Spleen (tissue), 7 donors: ENCODE measurements at regions not wholly inside any gene's neighbourhood (a gene's known extent, or its start where the extent isn't known, plus 50 kb on each side); places are given as distances from the start of the nearest gene placed in this dataset.
"Not testable (repeated sequence)": the region's sequence is repeated elsewhere in the genome, so short reads cannot be mapped to it uniquely, and the experiment has no call there.

Source experiments
- CTCF ChIP-seq, 11 experiments: fragments of 200-600 bp in 7 of 11; fragments of 450-650 bp in 4 of 11; sonication (generic) in 4 of 11; IDR thresholded peaks in 8 of 11; conservative IDR thresholded peaks in 3 of 11; 1 replicate in 7 of 11; 2 replicates in 4 of 11; pipeline versions ENCODE4 v1.4.0 to v1.8.0; 2016 to 2021; ENCODE audit warnings: antibody characterized with exemption in 11 of 11, inconsistent platforms in 4 of 11, mild to moderate bottlenecking in 1 of 11
- POLR2A ChIP-seq, 3 donors: fragments of 450-650 bp; IDR thresholded peaks; one replicate each; pipeline ENCODE4 v1.5.1; 2017; ENCODE audit warnings: antibody characterized with exemption in 3 of 3, mild to moderate bottlenecking in 1 of 3
- donor health status: DM: no; HTN: no; CAD: no; lungs with moderate emphysema.
- donor health status: DM: no; HTN: no; CAD: no.
- donor health status: DM: no; HTN: no; CAD: no.

DNA sequence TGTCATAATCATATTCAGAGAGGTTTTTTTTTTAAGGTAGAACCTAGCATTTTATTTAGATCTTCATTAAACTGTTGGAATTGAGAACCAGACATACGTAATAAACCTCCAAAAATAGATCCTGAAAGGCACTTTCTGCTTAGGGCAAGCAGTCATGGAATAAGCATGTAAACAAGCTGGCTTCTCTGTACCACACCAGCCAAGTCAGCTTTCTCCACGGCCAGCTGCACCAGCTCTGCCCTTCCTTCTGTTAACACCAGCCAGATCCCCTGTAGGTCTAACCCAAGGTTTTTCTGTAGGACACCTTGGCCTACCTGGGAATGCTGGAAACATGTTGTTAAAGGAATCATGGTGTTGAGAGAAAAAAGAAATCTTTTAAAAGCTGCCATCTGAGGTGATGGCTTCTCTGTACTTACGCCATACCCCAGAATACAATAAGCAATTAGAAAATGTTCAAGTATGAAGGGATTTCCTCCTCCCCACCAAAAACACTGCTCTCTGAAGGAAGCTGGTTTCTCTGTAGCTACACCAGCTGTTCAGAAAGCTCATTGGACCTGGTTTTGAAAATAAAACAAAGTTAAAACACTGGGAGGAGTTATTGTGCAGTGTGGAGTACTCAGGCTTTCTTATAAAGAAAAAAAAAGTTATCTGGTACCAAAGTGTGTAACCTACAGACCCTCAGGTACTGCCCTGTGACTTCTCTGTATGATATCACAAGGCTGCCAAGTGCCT, 54.6 kb upstream of the CCDC80 start:
- not testable (repeated sequence) for TF ChIP-seq POLR2A (IDR thresholded peaks at IDR 0.05); CTCF (IDR thresholded peaks at IDR 0.05 in 8 of 11, conservative IDR thresholded peaks at IDR 0.05 in 3 of 11)
